Endometrium (tissue), 2 donors: ENCODE measurements at regions not wholly inside any gene's neighbourhood (a gene's known extent, or its start where the extent isn't known, plus 50 kb on each side); places are given as distances from the start of the nearest gene placed in this dataset.
A peak's percentile ranks its signal among the peaks of the same experiment; 100 is the strongest.

ENCODE experiments used
- FAIRE-seq: peaks from 2 replicates; lab custom pipeline; 2012; peaks lifted over from hg19 to GRCh38; lab: Jason Lieb, UNC
- donor health status: control.
- donor health status: control.

GRCh38 chr2:220057916-220058315, 430.5 kb downstream of the SLC4A3 start:
- no peak for FAIRE-seq

- FAIRE-seq, result no peak
Observed at GRCh38 chr2:220064111-220065030, 436.9 kb downstream of the SLC4A3 start.

DNA sequence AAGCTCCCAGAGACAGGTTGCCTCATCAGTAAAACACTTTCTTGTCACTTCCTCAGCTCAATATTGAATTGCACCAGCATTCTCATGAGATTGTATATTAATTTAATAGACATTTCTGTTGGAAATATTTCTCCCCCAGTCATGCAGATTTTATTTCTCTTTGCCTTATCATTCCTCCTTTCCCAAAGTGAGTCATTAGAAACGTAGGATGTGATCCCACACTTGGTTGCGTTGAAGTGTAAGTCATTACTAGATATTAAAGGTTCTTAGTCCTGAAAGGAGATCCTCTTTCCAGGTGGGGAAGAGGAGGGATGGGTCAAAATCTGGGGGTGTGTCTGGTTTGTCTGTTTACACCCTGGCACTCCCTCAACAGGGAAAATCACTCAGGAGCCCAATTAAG, 438.2 kb downstream of the SLC4A3 start:
- FAIRE-seq, result no peak

- no peak for FAIRE-seq
Observed at GRCh38 chr2:220068846-220069245, 441.4 kb downstream of the SLC4A3 start.

DNA sequence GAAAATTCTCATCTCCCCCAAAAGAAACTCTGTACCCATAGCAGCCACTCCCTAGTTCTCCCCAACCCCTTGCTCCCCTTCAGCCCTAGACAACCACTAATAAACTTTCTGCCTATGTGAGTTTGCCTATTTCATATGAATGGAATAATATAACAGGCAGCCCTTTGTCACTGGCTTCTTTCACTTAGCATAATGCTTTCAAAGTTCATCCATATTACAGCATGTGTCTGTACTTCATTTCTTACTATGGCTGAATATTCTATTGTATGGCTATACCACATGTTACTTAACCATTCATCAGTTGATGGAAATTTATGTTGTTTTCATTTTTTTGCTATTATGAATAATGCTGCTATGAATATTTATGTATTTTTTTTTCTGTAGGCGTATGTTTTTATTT, 442.9 kb downstream of the SLC4A3 start:
- FAIRE-seq, result no peak

DNA sequence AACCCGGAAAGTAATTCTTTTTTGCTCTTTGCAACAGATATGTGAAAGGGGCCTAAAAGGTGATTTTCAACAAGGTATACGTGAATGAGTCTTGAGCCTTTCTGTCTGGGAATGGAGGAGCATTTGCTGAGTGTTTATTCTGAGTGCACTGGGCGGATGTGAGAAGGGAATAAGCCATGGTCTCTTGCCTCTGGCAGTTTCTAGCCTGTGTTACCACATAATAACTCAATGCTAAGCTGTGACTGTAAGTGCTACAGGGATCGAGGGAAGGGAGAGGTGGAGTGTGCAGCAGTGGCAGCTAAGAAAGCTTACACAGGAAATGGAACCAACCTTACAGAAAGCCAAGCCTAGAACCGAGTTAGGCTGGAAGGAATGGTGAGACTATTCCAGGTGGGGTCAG, 444.3 kb downstream of the SLC4A3 start:
- no peak for FAIRE-seq

GRCh38 chr2:220072669-220073220, 445.3 kb downstream of the SLC4A3 start:
- no peak for FAIRE-seq

GRCh38 chr2:220075835-220076234, 448.4 kb downstream of the SLC4A3 start:
- FAIRE-seq, result no peak

DNA sequence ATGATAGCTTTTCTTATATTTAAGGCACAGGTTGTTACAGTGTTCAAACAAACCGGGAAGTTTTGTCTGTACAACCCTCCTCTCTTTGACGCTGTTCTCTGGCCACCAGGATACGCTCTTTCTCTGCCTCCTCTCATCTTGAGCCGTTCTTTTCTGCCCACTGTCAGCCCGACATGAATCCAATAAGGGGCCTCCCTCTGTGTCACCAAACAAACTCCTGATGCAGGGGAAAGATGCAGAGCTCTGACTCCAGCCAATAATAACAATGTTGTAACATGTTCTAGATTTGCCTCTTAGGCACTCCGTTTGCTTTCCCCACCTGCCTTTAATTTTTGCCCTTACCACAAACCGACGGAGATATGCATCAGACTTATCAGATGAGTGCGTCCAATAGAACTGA, 449.3 kb downstream of the SLC4A3 start:
- no peak for FAIRE-seq

DNA sequence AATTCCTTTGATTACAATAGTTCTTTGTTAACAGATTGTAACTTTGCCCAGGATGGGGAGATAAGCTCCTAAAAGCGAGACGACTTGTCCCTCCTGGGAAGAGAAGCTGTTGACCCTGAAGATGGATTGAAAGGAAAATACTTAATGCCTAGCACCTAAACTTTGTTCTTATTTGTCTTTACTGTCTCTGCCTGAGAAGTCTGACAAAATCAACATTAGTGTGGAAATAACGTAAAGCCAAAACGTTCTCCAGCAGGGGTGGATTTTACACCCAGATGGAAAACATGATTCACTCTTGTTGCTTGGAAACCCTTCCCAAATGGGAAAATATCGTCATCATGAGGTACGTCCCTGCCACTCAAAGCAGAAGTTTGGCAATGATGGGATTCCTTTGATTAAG, 450.1 kb downstream of the SLC4A3 start:
- FAIRE-seq, result no peak

DNA sequence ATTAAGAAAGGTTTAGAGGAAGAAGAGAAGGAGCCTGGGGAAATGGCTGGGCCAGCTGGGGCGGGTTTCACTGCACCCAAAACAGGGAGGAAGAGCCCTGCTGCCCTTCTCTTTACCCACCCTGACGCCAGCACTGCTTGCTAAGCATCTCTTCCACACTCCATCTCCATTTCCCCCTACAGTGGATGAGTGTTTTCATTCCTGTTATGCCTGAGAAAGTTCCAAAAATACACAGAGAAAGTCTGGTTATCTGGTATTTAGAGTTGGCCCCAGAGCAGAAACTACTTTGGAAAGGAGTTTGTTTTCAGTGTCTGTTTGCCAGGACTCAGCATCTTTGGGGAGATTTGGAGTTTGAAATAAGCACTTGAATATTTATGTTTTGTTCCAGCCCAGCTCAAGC, 451.0 kb downstream of the SLC4A3 start:
- peak; percentile 73 for FAIRE-seq

DNA sequence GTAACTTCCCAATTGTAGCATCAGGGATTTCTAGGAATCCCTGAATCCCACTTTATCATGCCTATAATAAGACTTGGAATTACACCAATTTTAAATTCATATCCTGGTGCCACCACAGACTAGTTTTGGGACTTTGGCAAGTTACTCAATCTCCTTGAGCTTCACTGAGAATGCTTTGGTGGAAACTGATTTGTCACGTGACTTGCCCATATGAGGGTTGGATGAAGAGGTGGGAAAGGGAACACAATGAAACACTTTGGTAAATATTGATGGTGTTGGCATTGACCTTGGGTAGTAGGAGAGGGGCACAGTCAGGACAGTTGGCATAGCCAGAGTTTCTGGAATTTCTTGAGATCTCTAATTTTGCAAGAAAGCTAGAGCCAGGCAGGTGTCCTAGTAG, 452.2 kb downstream of the SLC4A3 start:
- no peak for FAIRE-seq

DNA sequence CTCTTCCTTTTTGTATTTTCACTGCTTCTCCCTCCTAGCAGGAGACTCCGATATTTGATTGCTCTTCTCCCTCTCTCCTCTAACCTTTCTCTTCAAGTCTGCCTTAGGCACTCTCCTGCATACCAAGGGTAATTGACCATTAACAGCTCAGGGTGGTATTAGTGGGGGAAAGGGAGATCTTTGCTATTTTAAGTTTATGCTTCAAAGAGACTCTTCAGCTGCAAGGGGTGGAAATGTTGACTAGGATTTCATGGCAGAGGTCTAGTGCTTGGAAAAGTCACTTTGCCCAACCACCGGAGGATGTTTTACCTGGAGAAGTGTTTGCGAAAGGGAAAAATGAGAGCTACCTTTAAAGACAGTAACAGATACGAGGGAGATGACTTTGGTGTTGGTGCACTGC, 453.7 kb downstream of the SLC4A3 start:
- FAIRE-seq, result no peak

DNA sequence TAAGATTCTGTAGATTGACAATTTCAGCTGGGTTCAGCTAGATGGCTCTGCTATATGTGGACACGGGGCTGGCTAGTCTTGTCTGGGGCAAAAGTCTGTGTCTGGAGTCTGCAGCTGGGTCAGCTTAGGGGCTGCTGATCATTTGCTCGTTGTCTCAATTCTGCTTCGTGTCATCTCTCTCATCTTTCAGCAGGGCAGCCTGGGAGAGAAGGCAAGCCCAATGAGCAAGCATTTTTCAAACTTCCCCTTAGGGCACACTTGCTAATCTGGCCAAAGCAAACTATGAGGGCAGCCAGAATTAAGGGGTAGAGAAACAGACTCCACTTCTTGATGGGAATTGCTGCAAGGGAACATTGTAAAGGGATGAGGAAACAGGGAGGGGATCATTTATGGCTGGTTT, 462.6 kb downstream of the SLC4A3 start:
- FAIRE-seq, result no peak

- no peak for FAIRE-seq
Observed at GRCh38 chr2:220096406-220096805, 469.0 kb downstream of the SLC4A3 start.

DNA sequence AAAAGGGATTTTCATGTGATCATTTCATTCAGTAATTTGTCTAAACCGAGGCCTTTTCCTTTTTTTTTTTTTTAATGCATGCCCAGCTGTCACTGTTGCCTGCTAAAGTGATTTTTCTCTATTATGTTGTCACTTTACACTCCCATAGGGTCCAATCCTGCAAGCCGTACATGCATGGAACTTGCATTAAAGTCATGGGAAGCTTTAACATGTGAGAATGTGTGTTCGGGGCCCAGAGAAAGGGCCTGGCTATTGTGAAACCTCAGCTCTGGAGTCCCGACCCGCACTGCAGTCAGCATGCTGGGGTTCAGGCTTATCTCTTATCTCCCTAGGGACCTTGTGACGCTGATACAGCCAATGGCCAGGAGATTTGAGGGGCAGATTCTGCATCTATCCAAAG, 474.6 kb downstream of the SLC4A3 start:
- FAIRE-seq, result no peak

DNA sequence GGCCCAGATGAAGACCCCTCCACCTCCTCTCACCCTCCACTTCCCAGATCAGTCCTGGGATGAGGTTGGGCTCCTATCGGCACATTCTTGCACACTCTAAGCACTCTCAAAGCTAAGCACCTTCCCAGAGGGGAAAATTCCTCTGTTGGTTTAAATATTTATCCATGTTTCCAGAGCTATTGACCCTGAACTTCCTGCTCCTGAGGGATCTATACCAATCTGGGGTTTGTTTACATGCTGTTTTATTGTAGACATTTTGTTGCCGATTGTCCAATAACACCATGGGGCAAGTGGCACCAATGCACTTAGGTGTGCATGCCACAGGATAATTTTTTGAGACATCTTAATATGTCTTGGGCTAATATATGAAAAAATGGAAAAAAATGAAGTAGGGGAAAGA, 476.2 kb downstream of the SLC4A3 start:
- FAIRE-seq, result no peak

DNA sequence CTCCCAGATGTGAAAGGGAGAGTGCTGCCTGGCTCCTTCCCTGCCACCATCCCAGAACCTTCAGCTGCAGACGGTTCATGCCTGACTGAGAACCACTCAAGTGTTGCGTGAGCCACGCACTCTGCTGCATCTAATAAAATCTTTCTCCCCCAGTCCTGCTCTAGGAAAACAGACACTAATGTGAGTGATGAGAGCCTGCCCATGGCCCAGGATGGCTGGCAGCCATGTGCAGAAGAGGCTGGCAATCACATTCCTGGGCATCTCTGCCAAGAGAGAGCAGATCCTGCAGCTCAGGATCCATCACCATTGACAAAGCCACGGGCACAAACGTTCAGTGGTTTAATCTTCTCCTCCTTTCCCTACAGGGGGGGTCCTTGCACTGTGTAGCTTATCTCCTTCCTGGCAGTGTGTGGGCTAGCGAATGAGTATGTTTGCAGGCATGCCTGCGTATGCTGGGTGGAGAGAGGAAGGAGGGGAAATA, 477.5 kb downstream of the SLC4A3 start:
- no peak for FAIRE-seq

GRCh38 chr2:220106065-220106464, 478.6 kb downstream of the SLC4A3 start:
- no peak for FAIRE-seq

DNA sequence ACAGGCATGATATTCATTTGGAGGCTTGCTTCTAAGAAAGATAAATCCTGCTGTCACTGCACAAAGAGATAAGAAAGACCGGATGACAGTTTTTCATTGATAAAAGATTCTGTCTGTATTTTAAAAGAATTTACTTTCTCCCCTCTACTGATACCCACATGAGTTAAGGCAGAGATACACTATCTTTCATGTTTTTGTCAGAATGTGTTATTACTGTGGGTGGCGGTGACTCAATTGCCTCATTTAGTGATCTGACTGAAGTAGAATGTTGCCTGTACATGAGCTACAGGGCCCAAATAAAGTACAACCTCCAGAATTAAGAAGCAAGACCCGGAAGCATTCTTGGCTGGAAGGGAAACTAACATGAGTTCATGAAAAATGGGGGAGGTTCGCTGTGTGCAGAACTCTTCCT, 480.0 kb downstream of the SLC4A3 start:
- no peak for FAIRE-seq

GRCh38 chr2:220114443-220114842, 487.0 kb downstream of the SLC4A3 start:
- no peak for FAIRE-seq

DNA sequence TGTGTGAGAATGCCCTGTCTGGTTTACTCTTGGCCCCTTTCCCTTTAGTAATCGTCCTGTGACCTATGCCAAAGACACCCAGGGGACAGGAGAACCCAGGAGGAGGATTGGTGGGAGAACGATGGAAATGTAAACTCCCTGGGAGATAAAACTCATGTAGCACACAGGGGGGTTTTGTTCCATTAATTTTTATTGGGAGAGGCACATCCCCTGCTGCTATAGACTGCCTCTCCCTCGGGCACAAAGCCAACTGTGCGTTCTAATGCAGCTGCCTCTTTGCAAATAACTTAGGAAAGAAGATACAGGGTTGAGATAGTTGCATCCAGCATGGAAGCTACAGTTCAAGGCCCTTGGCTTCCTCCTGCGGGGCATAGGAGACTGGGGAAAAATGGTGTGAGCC, 489.6 kb downstream of the SLC4A3 start:
- no peak for FAIRE-seq

DNA sequence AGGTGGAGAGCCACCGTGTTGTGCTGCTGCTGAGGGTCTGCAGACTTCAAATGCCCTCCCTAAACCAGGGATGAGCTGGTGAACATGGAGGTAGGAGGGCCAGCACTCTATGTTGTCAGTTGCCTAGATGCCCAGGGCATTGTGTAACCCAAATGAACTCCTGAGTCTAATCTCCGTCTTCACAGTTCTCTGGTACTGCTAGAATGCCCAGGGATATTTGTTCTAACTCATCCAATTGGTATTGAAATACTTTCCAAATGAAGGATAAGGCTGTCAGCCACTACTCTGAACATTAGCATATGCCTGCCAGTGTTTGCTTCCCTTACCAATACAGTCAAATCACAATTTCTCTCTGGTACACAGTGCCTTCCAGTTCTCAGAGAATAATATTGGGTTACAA, 492.6 kb downstream of the SLC4A3 start:
- no peak for FAIRE-seq

GRCh38 chr2:220123751-220124150, 496.3 kb downstream of the SLC4A3 start:
- no peak for FAIRE-seq
